Head of caudate nucleus (tissue), 42 donors: ENCODE measurements at regions not wholly inside any gene's neighbourhood (a gene's known extent, or its start where the extent isn't known, plus 50 kb on each side); places are given as distances from the start of the nearest gene placed in this dataset.
"Not testable (repeated sequence)": the region's sequence is repeated elsewhere in the genome, so short reads cannot be mapped to it uniquely, and the experiment has no call there.

Experiments used
- DNase-seq, 42 donors: peaks; one replicate each; pipeline versions ENCODE4 v3.0.0 to v3.0.0-alpha.2; 2020 to 2021; ENCODE audit warnings: mixed read lengths in 7 of 42
- intact Hi-C: fragments of 100-400 bp; cut with DNase I; formaldehyde crosslinking; loops from one replicate; pipeline ENCODE4 v1.15.0; 2022

GRCh38 chr3:197459571-197459970 lies 96.2 kb downstream of the BDH1 start:
- intact Hi-C loops, result loop anchor here (5.0 to 10.0 kb wide), 2 partner anchors 53 to 205 kb away; no protein-coding TSS in a partner anchor
- DNase-seq, result not testable (repeated sequence)

GRCh38 chr3:197458906-197459470 lies 96.8 kb downstream of the BDH1 start:
- intact Hi-C loops, result loop anchor here (5.0 to 10.0 kb wide), 2 partner anchors 53 to 204 kb away; no protein-coding TSS in a partner anchor
- no peak for DNase-seq

GRCh38 chr3:197458179-197458707 lies 97.5 kb downstream of the BDH1 start:
- DNase-seq, result peak; percentile 46 to 97 (median 78)
- intact Hi-C loops, result loop anchor here (5.0 to 10.0 kb wide), 2 partner anchors 54 to 203 kb away; no protein-coding TSS in a partner anchor

GRCh38 chr3:197456261-197457091 lies 99.3 kb downstream of the BDH1 start:
- intact Hi-C loops, result loop anchor here (5.0 to 10.0 kb wide), 2 partner anchors 56 to 202 kb away; no protein-coding TSS in a partner anchor
- DNase-seq, result peak; percentile 74 to 94 (median 86)

- intact Hi-C loops, result loop anchor here (5.0 to 10.0 kb wide), 2 partner anchors 57 to 200 kb away; no protein-coding TSS in a partner anchor
- DNase-seq, result not testable (repeated sequence)
These were observed 100.9 kb downstream of the BDH1 start for GRCh38 chr3:197454841-197455240.

DNA sequence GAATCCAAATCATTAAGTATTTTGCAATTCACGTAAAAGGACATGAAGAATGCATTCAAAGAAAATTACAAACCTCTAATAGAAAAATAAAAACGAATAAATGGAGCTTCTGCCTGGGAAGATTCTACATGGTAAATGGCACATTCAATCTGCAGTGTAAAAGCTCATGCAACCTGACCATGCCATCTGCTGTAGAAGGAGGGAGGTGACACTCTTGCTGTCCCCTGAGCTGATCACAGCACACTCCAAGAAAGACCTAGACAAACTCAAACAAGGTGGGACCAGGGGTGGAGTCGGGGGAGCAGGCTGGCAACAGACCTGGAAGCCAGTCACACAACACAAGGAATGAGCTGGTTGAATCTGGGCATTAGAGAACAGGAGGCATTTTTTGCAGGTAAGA lies 101.8 kb downstream of the BDH1 start:
- intact Hi-C loops, result loop anchor here (10.0 kb wide), 1 partner anchor 199 kb away; no protein-coding TSS in a partner anchor

GRCh38 chr3:197450810-197451209 lies 105.0 kb downstream of the BDH1 start:
- intact Hi-C loops, result loop anchor here (10.0 kb wide), 1 partner anchor 196 kb away; no protein-coding TSS in a partner anchor
- no peak for DNase-seq

More for the DNA sequence above, 101.8 kb downstream of the BDH1 start:
- peak in 6 of 42 donors; percentile 21 to 66 (median 34) for DNase-seq

GRCh38 chr3:197450308-197450707 lies 105.5 kb downstream of the BDH1 start:
- intact Hi-C loops, result loop anchor here (10.0 kb wide), 1 partner anchor 196 kb away; no protein-coding TSS in a partner anchor
- DNase-seq, result no peak

- DNase-seq, intact Hi-C loops: not testable (repeated sequence)
These were observed 106.6 kb downstream of the BDH1 start for GRCh38 chr3:197449181-197449580.

DNA sequence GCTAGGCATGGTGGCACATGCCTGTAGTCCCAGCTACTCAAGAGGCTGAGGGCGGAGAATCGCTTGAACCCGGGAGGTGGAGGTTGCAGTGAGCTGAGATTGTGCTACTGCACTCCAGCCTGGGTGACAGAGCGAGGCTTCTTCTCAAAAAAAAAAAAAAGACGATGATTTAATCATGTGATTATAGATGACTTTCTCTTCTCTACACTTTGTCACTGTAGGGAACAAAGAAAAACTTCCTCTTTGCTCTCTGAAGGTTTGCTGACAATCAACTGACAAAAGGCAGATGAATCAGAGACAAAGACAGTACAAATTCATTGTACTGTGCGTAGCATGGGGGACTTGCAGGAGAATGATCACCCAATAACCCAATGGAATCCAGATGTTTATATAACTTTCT lies 108.0 kb downstream of the BDH1 start:
- DNase-seq, intact Hi-C loops: not testable (repeated sequence)

DNA sequence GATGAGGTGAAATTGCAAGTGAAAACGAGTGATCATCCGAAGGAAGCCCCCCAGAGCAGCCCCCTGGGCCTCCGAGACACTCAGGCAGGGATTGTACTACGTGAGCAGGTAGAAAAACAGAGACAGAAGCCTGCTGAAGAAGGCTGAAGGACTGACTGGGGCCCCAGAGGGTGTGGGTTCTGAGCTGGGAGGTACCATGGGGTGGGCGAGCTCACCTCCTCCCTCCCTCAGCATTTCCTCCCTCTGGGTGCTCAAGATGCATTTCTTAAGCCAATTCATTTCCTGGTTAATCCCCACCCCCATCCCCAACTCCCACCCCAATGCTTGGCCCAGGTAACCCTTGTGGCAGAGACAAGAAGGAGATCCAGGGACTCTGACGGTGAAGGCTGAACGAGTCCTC lies 108.7 kb downstream of the BDH1 start:
- intact Hi-C loops, result no loop called here
- DNase-seq, result no peak

DNA sequence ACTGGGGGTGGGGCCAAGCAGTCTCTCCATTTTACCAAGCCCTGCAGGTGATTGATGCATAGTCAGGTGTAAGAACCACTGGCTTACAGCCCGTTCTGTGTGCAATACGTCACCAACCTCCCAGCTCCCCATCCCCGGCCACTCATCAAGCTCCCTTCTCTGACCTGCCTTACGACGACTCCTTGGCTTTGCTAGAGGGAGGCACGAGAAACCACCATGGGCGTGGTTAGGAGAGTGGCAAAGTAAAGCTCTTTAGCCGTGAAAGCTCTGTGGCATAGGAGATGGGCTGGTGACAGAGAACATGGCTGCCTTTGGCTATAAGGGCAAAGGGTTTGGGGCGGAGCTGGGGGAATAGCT lies 109.1 kb downstream of the BDH1 start:
- intact Hi-C loops, result no loop called here

GRCh38 chr3:197445896-197446699 lies 109.7 kb downstream of the BDH1 start:
- DNase-seq, result no peak
- intact Hi-C loops, result no loop called here

More for the DNA sequence above, 109.1 kb downstream of the BDH1 start:
- no peak for DNase-seq

GRCh38 chr3:197444793-197445379 lies 110.9 kb downstream of the BDH1 start:
- intact Hi-C loops, result no loop called here
- DNase-seq, result no peak

DNA sequence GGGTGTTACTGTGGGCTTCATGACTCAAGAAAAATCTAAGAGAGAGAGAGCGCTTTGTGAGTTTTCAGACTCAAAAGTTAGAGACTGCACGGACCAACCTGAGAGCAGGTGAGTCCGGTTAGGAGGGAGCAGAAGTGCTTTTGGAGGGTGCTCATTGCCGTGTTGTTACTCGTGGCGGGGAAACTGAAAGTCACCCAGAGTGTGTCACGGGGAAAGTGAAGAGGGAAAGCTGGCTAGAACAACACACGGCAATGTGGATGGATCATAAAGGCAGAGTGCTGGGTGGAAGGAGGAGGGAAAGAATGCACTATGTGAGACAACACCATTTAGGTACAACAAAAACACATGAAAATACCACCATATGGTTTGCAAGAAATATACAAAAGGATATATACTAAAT lies 112.3 kb downstream of the BDH1 start:
- DNase-seq, result no peak
- intact Hi-C loops, result no loop called here

- intact Hi-C loops, result no loop called here
- no peak for DNase-seq
These were observed 115.0 kb downstream of the BDH1 start for GRCh38 chr3:197440717-197441303.

GRCh38 chr3:197438906-197439305 lies 116.9 kb downstream of the BDH1 start:
- DNase-seq, result no peak

GRCh38 chr3:197435426-197435825 lies 120.3 kb downstream of the BDH1 start:
- no peak for DNase-seq
- intact Hi-C loops, result no loop called here

More at GRCh38 chr3:197438906-197439305, 116.9 kb downstream of the BDH1 start:
- intact Hi-C loops, result no loop called here
